GM23248 (cell line): ENCODE measurements at regions not wholly inside any gene's neighbourhood (a gene's known extent, or its start where the extent isn't known, plus 50 kb on each side); places are given as distances from the start of the nearest gene placed in this dataset.
A peak's percentile ranks its signal among the peaks of the same experiment; 100 is the strongest.
"Not testable (repeated sequence)": the region's sequence is repeated elsewhere in the genome, so short reads cannot be mapped to it uniquely, and the experiment has no call there.

Experiments used
- DNase-seq: peaks from one replicate; pipeline ENCODE4 v3.0.0-alpha.2; 2015
- H2AFZ ChIP-seq: fragments of 200-600 bp; sonication (generic); 2 replicates; pipeline ENCODE4 v1.6.1; 2016; ENCODE audit warnings: antibody characterized with exemption
- H3F3A ChIP-seq: fragments of 200-600 bp; sonication (generic); 2 replicates; pipeline ENCODE4 v1.6.1; 2016; ENCODE audit warnings: mild to moderate bottlenecking, antibody characterized with exemption, mixed run types; ENCODE audit not compliant: insufficient read depth
- H3K27ac ChIP-seq: fragments of 200-600 bp; sonication (generic); 2 replicates; pipeline ENCODE4 v1.5.1; 2016; ENCODE audit warnings: mild to moderate bottlenecking
- H3K27me3 ChIP-seq: fragments of 200-600 bp; sonication (generic); replicated peaks from 2 replicates; pipeline ENCODE4 v1.6.1; 2016; ENCODE audit warnings: mild to moderate bottlenecking; ENCODE audit not compliant: insufficient read depth
- H3K36me3 ChIP-seq: fragments of 200-600 bp; sonication (generic); 2 replicates; pipeline ENCODE4 v1.6.1; 2016; ENCODE audit warnings: low read depth, mild to moderate bottlenecking
- H3K4me1 ChIP-seq: fragments of 200-600 bp; sonication (generic); 2 replicates; pipeline ENCODE4 v1.6.1; 2016; ENCODE audit warnings: mild to moderate bottlenecking; ENCODE audit not compliant: insufficient read depth
- H3K4me2 ChIP-seq: fragments of 200-600 bp; sonication (generic); one replicate; pipeline ENCODE4 v1.6.1; 2016; ENCODE audit warnings: mild to moderate bottlenecking; ENCODE audit not compliant: unreplicated experiment
- H3K4me3 ChIP-seq: fragments of 200-600 bp; sonication (generic); 2 replicates; pipeline ENCODE4 v1.5.1; 2016; ENCODE audit warnings: mild to moderate bottlenecking
- H3K79me2 ChIP-seq: fragments of 200-600 bp; sonication (generic); 2 replicates; pipeline ENCODE4 v1.6.1; 2016; ENCODE audit warnings: mild to moderate bottlenecking; ENCODE audit not compliant: insufficient read depth
- H3K9ac ChIP-seq: fragments of 200-600 bp; sonication (generic); 2 replicates; pipeline ENCODE4 v1.6.1; 2016; ENCODE audit warnings: mild to moderate bottlenecking
- H3K9me2 ChIP-seq: fragments of 200-600 bp; sonication (generic); 2 replicates; pipeline ENCODE4 v1.6.1; 2016; ENCODE audit warnings: mixed run types, mild to moderate bottlenecking, moderate library complexity; ENCODE audit not compliant: insufficient read depth
- H3K9me3 ChIP-seq: fragments of 200-600 bp; sonication (generic); one replicate; pipeline ENCODE4 v1.6.1; 2017; ENCODE audit warnings: low read depth
- H4K20me1 ChIP-seq: fragments of 200-600 bp; sonication (generic); 2 replicates; pipeline ENCODE4 v1.6.0; 2016; ENCODE audit not compliant: insufficient read depth
- EZH2 ChIP-seq: fragments of 200-600 bp; sonication (generic); IDR thresholded peaks from 2 replicates; pipeline ENCODE4 v1.6.1; 2018; ENCODE audit warnings: antibody characterized with exemption, mild to moderate bottlenecking; ENCODE audit not compliant: insufficient read depth, poor library complexity, severe bottlenecking
- EZH2phosphoT487 ChIP-seq: fragments of 200-600 bp; sonication (generic); IDR thresholded peaks from 2 replicates; pipeline ENCODE4 v1.6.1; 2018; ENCODE audit warnings: antibody characterized with exemption, moderate library complexity, mild to moderate bottlenecking, low read depth; ENCODE audit not compliant: insufficient read depth
- WGBS, 2 experiments: methylation state at CpG; one replicate each; pipeline ENCODE4 v1.1.6; 2015 to 2017; ENCODE audit warnings: low lambda C conversion rate in 2 of 2, low coverage in 1 of 2; ENCODE audit errors: missing lambda C conversion rate in 2 of 2; 5-methylcytosine and 5-hydroxymethylcytosine counted together
- in situ Hi-C: fragments of 300-500 bp; cut with MboI; formaldehyde crosslinking; loops from 2 replicates; pipeline ENCODE4 v1.15.0; 2020

DNA sequence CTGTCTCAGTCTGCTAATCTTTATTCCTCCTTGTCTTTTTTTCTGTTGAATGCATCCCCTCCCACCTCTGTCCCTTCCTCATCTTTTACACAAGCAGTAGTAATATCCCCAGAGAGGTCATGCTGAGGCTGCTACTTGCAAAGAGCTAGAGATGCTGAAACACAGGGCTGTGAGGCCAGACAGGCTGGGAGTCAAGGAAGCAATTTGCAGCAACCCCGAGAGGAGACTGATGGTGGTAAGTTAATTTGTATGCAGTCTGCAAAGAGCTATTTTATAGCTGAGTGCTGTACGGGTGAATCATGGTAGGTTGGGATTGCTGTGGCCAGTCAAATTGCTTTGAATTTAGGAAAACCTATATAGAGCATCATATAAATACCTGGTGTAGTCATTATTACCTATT is 90.2 kb upstream of the SLC24A2 start:
- Histone ChIP-seq H3K27ac (no peak overlapping the region), H3K4me2 (no peak overlapping the region), H3K79me2 (no peaks in the 10 kb centered on the region), H3K4me1 (no peaks in the 10 kb centered on the region), H3K27me3 (0 out of 2 replicates have a peak, but pooled peaks cover 6% of the 10 kb centered on the region), H3K4me3 (no peak overlapping the region), H4K20me1 (no peaks in the 10 kb centered on the region), H3K36me3 (no peaks in the 10 kb centered on the region), H3K9me3 (no peaks in the 10 kb centered on the region), H3F3A (no peaks in the 10 kb centered on the region), H3K9ac (no peak overlapping the region), H2AFZ (no peak overlapping the region), H3K9me2 (no peaks in the 10 kb centered on the region)
- TF ChIP-seq EZH2, result no peak
- no peak for TF ChIP-seq EZH2phosphoT487
- WGBS, 2 experiments, result 11 to 14% methylated on average over 2 of the region's 2 CpGs
- in situ Hi-C loops, result loop anchor here (25.0 kb wide), 1 partner anchor 158 kb away; no protein-coding TSS in a partner anchor
- no peak for DNase-seq

DNA sequence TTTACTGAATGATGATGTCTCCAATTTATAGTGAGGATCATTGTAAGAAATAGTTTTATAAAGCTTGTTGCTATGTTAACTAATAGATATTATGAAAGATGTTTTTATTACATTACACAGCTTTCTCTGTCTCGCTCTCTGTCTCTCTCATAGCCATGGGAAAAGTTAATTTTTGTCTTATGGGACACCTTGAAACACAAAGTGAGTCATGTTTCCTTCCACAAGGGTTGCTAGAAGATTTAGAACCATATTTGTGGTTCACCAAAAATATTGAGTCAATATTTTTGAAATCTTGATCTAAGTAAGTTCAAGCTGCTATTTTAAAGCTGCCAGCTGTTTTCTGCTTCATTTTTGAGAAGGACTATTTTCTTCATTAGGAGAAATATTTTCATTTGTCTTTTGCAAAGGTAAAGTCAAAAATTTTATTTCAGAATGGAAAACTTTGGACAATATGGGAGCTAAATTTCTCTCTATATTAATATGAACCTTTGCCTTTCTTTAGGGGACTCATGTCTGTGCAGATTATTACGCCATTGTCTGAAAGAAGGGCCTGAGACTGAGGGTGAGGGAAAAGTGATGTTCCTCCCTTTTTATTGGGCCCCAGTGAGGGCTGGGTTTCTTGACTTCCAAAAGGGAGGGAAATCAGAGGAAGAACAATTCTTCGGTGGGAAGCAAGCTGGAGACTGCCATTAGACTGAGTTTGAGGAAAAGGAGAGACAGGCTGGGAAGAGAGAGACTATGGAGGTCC is 87.9 kb upstream of the SLC24A2 start:
- Histone ChIP-seq H3K4me3 (no peak overlapping the region), H2AFZ (no peak overlapping the region), H3K27ac (no peak overlapping the region), H4K20me1 (no peaks in the 10 kb centered on the region), H3K79me2 (no peaks in the 10 kb centered on the region), H3K36me3 (no peaks in the 10 kb centered on the region), H3K4me2 (no peak overlapping the region), H3F3A (no peaks in the 10 kb centered on the region), H3K9me2 (0 out of 2 replicates have a peak, but pooled peaks cover 3% of the 10 kb centered on the region), H3K9me3 (no peaks in the 10 kb centered on the region), H3K9ac (no peak overlapping the region), H3K4me1 (no peaks in the 10 kb centered on the region), H3K27me3 (0 out of 2 replicates have a peak, but pooled peaks cover 6% of the 10 kb centered on the region)
- no peak for DNase-seq
- 14 to 18% methylated on average over 3 of the region's 3 CpGs for WGBS, 2 experiments
- in situ Hi-C loops, result loop anchor here (25.0 kb wide), 1 partner anchor 161 kb away; no protein-coding TSS in a partner anchor
- TF ChIP-seq EZH2phosphoT487 (no peak), EZH2 (no peak)

DNA sequence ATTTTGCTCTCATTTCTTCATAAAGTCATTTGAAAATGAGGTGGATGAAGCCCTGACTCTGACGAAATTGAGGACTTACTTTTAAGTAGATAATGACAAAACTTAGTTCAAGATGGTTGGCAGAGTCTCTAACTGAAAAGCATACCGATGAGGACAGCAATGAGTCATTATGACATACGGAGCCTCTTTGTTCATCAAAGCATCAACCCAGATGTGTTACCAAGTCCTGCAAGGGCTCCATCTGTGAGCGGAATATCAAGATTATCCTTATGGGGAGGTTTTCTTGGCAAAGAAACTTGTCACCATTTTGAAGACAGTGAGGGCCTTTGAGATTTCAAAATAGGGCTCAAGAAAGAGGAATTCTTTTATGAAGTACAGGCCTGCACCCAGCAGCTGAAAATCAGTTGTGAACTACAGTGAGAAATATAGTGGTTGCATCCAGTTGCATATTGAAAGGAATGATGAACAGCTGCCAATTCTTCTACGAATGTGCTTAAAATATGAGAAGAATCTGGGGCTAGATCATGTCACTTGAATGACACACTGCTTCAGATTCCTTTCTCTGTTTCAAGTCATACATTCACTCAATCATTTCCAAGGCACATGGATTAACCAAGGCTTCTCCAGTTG is 86.6 kb upstream of the SLC24A2 start:
- H3K79me2 ChIP-seq, result no peaks in the 10 kb centered on the region

DNA sequence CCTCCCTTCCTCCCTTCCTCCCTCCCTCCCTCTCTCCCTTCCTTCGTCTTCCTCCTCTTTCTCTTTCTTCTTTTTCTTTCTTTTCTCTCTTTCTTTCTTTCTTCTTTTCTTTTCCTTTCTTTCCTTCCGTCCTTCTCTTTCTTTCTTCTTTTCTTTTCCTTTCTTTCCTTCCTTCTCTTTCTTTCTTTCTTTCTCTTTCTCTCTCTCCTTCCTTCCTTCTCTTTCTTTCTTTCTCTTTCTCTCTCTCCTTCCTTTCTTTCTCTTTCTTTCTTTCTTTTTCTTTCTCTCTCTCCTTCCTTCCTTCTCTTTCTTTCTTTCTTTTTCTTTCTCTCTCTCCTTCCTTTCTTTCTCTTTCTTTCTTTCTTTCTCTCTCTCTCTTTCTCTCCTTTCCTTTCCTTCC is 84.4 kb upstream of the SLC24A2 start:
- H2AFZ ChIP-seq, H3K79me2 ChIP-seq, H3F3A ChIP-seq, H3K4me1 ChIP-seq, H3K27me3 ChIP-seq, H3K4me3 ChIP-seq, H3K4me2 ChIP-seq, H3K9me3 ChIP-seq, H3K9me2 ChIP-seq, H3K36me3 ChIP-seq, H3K27ac ChIP-seq, H4K20me1 ChIP-seq, DNase-seq, in situ Hi-C loops, H3K9ac ChIP-seq: not testable (repeated sequence)
- WGBS, 2 experiments, result 18 to 50% methylated on average over 1 to 2 of the region's 2 CpGs

More for the DNA sequence above, 86.6 kb upstream of the SLC24A2 start:
- DNase-seq, result peak; percentile 27
- TF ChIP-seq EZH2, result no peak
- no peak for TF ChIP-seq EZH2phosphoT487
- Histone ChIP-seq H3K27me3 (no peaks in the 10 kb centered on the region), H3K9me3 (no peaks in the 10 kb centered on the region), H3K36me3 (no peaks in the 10 kb centered on the region), H3K27ac (no peak overlapping the region), H4K20me1 (no peaks in the 10 kb centered on the region), H2AFZ (no peak overlapping the region), H3K4me1 (no peaks in the 10 kb centered on the region), H3K9ac (no peak overlapping the region), H3K4me3 (no peak overlapping the region), H3K9me2 (0 out of 2 replicates have a peak, but pooled peaks cover 3% of the 10 kb centered on the region), H3F3A (no peaks in the 10 kb centered on the region), H3K4me2 (no peak overlapping the region)
- in situ Hi-C loops, result loop anchor here (25.0 kb wide), 1 partner anchor 162 kb away; no protein-coding TSS in a partner anchor
- 12 to 18% methylated on average over 5 of the region's 5 CpGs for WGBS, 2 experiments
